ENCODE measurements at regions not wholly inside any gene's neighbourhood (a gene's known extent, or its start where the extent isn't known, plus 50 kb on each side); places are given as distances from the start of the nearest gene placed in this dataset.

- Histone ChIP-seq H3K27me3 (replicated peaks) (no peaks in the 10 kb centered on the region), H3K27ac (no peak overlapping the region), H3K4me3 (ENCODE audit: low read depth, low read length) (no peak overlapping the region), H3K36me3 (replicated peaks) (no peaks in the 10 kb centered on the region)
- in situ Hi-C loops (cut with HindIII; ENCODE audit: low pct_ligation_motif_present, low sequenced_read_pairs): no loop called here
- no peak for TF ChIP-seq CTCF (IDR thresholded peaks at IDR 0.05; ENCODE audit: low read depth, low read length, missing control alignments)
- no peak for DNase-seq
Measured at GRCh38 chr9:25857147-25857546, 178.9 kb upstream of the TUSC1 start.

GRCh38 chr9:25850803-25851202, 172.6 kb upstream of the TUSC1 start:
- Histone ChIP-seq H3K27ac (no peak overlapping the region), H3K36me3 (replicated peaks) (no peaks in the 10 kb centered on the region), H3K4me3 (ENCODE audit: low read depth, low read length) (no peak overlapping the region), H3K27me3 (replicated peaks) (no peaks in the 10 kb centered on the region)
- TF ChIP-seq CTCF (IDR thresholded peaks at IDR 0.05; ENCODE audit: low read depth, low read length, missing control alignments): no peak
- no peak for DNase-seq
- in situ Hi-C loops (cut with HindIII; ENCODE audit: low pct_ligation_motif_present, low sequenced_read_pairs): no loop called here

GRCh38 chr9:25845867-25846266, 167.6 kb upstream of the TUSC1 start:
- H3K4me3 ChIP-seq (ENCODE audit: low read depth, low read length): no peak overlapping the region
- TF ChIP-seq CTCF (IDR thresholded peaks at IDR 0.05; ENCODE audit: low read depth, low read length, missing control alignments): no peak
- no peaks in the 10 kb centered on the region for H3K27me3 ChIP-seq (replicated peaks)
- DNase-seq: no peak
- no peaks in the 10 kb centered on the region for H3K36me3 ChIP-seq (replicated peaks)
- in situ Hi-C loops (cut with HindIII; ENCODE audit: low pct_ligation_motif_present, low sequenced_read_pairs): no loop called here
- no peak overlapping the region for H3K27ac ChIP-seq

- Histone ChIP-seq H3K36me3 (replicated peaks) (no peaks in the 10 kb centered on the region), H3K27me3 (replicated peaks) (no peaks in the 10 kb centered on the region), H3K4me3 (ENCODE audit: low read depth, low read length) (no peak overlapping the region), H3K27ac (no peak overlapping the region)
- in situ Hi-C loops (cut with HindIII; ENCODE audit: low pct_ligation_motif_present, low sequenced_read_pairs): no loop called here
- TF ChIP-seq CTCF (IDR thresholded peaks at IDR 0.05; ENCODE audit: low read depth, low read length, missing control alignments): no peak
- DNase-seq: no peak
Measured at GRCh38 chr9:25830381-25830780, 152.1 kb upstream of the TUSC1 start.

- no peak for TF ChIP-seq CTCF (IDR thresholded peaks at IDR 0.05; ENCODE audit: low read depth, low read length, missing control alignments)
- no peak overlapping the region for H3K27ac ChIP-seq
- H3K36me3 ChIP-seq (replicated peaks): no peaks in the 10 kb centered on the region
- no peak for DNase-seq
- no peaks in the 10 kb centered on the region for H3K27me3 ChIP-seq (replicated peaks)
- H3K4me3 ChIP-seq (ENCODE audit: low read depth, low read length): no peak overlapping the region
- in situ Hi-C loops (cut with HindIII; ENCODE audit: low pct_ligation_motif_present, low sequenced_read_pairs): no loop called here
Measured at GRCh38 chr9:25827626-25828025, 149.4 kb upstream of the TUSC1 start.

GRCh38 chr9:25816439-25816838, 138.2 kb upstream of the TUSC1 start:
- in situ Hi-C loops (cut with HindIII; ENCODE audit: low pct_ligation_motif_present, low sequenced_read_pairs): no loop called here
- H3K27me3 ChIP-seq (replicated peaks): no peaks in the 10 kb centered on the region
- DNase-seq: no peak
- no peak overlapping the region for H3K4me3 ChIP-seq (ENCODE audit: low read depth, low read length)
- H3K27ac ChIP-seq: no peak overlapping the region
- no peaks in the 10 kb centered on the region for H3K36me3 ChIP-seq (replicated peaks)
- TF ChIP-seq CTCF (IDR thresholded peaks at IDR 0.05; ENCODE audit: low read depth, low read length, missing control alignments): no peak

Data from brain microvascular endothelial cell (primary cell).